HUES6 (cell line): ENCODE measurements at regions not wholly inside any gene's neighbourhood (a gene's known extent, or its start where the extent isn't known, plus 50 kb on each side); places are given as distances from the start of the nearest gene placed in this dataset.
A peak's percentile ranks its signal among the peaks of the same experiment; 100 is the strongest.
"Not testable (repeated sequence)": the region's sequence is repeated elsewhere in the genome, so short reads cannot be mapped to it uniquely, and the experiment has no call there.

ENCODE experiments used
- H3K27ac ChIP-seq: 2 replicates; pipeline ENCODE4 v1.7.0; 2013; ENCODE audit warnings: low read depth, mild to moderate bottlenecking, low read length, inconsistent platforms
- H3K27me3 ChIP-seq: 2 replicates; pipeline ENCODE4 v1.6.1; 2013; ENCODE audit warnings: low read length; ENCODE audit not compliant: control insufficient read depth, insufficient read depth
- H3K36me3 ChIP-seq: 2 replicates; pipeline ENCODE4 v1.6.1; 2013; ENCODE audit warnings: low read length; ENCODE audit not compliant: control insufficient read depth, insufficient read depth
- H3K4me1 ChIP-seq: 2 replicates; pipeline ENCODE4 v1.6.1; 2013; ENCODE audit warnings: low read length; ENCODE audit not compliant: control insufficient read depth, insufficient read depth
- H3K4me3 ChIP-seq: 2 replicates; pipeline ENCODE4 v1.5.1; 2013; ENCODE audit warnings: low read depth, low read length
- H3K9ac ChIP-seq: one replicate; pipeline ENCODE4 v1.6.1; 2013; ENCODE audit warnings: mild to moderate bottlenecking, low read length
- H3K9me3 ChIP-seq: 2 replicates; pipeline ENCODE4 v1.6.1; 2013; ENCODE audit warnings: low read depth, low read length; ENCODE audit not compliant: control insufficient read depth, insufficient read depth

DNA sequence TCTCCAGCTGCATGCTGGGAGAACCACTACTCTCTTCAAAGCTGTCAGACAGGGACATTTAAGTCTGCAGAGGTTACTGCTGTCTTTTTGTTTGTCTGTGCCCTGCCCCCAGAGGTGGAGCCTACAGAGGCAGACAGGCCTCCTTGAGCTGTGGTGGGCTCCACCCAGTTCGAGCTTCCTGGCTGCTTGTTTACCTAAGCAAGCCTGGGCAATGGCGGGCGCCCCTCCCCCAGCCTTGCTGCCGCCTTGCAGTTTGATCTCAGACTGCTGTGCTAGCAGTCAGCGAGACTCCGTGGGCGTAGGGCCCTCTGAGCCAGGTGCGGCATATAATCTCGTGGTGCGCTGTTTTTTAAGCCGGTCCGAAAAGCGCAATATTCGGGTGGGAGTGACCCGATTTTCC lies 215.0 kb downstream of the STIM2 start:
- H3K9ac ChIP-seq = peak overlapping the region; percentile 42
- peak overlapping the region; percentile 47; the same call in 1 of the 2 replicates for H3K4me3 ChIP-seq
- H3K27me3 ChIP-seq = not testable (repeated sequence)

DNA sequence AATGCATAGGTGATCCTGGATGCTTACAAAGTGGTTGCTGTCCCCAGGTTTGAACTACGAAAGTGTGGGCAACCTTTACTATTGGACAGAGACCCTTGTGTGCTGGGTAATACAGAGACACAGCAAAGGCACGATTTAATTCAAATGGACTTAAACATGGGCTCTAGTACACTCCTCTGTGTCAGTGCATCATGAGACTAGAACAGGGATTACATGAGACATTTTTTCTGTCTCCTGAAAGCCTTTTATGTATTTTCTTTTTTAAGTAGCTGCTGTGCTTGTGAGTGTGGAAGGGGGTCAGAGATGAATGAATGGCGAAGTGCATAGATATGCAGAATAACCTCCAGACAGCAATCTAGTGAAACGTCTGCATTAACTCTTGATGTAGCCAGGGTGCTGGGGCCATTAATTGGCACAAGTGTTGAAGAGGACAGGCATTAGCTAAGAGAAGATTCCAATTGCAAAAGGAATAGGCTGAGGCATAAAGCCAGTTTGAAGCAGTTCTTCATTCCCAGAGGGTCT lies 218.4 kb downstream of the STIM2 start:
- no peak overlapping the region for H3K27ac ChIP-seq
- H3K4me1 ChIP-seq = peaks cover 14% of the 10 kb centered on the region
- H3K9me3 ChIP-seq = 0 out of 2 replicates have a peak, but pooled peaks cover 3% of the 10 kb centered on the region
- H3K27me3 ChIP-seq = peaks cover 13% of the 10 kb centered on the region
- H3K36me3 ChIP-seq = no peaks in the 10 kb centered on the region
- no peak overlapping the region for H3K9ac ChIP-seq
- H3K4me3 ChIP-seq = no peak overlapping the region

More for the DNA sequence above, 215.0 kb downstream of the STIM2 start:
- 0 out of 2 replicates have a peak overlapping the region, but pooled peaks have one; percentile 19 for H3K27ac ChIP-seq
- H3K36me3 ChIP-seq, H3K9me3 ChIP-seq, H3K4me1 ChIP-seq: not testable (repeated sequence)

DNA sequence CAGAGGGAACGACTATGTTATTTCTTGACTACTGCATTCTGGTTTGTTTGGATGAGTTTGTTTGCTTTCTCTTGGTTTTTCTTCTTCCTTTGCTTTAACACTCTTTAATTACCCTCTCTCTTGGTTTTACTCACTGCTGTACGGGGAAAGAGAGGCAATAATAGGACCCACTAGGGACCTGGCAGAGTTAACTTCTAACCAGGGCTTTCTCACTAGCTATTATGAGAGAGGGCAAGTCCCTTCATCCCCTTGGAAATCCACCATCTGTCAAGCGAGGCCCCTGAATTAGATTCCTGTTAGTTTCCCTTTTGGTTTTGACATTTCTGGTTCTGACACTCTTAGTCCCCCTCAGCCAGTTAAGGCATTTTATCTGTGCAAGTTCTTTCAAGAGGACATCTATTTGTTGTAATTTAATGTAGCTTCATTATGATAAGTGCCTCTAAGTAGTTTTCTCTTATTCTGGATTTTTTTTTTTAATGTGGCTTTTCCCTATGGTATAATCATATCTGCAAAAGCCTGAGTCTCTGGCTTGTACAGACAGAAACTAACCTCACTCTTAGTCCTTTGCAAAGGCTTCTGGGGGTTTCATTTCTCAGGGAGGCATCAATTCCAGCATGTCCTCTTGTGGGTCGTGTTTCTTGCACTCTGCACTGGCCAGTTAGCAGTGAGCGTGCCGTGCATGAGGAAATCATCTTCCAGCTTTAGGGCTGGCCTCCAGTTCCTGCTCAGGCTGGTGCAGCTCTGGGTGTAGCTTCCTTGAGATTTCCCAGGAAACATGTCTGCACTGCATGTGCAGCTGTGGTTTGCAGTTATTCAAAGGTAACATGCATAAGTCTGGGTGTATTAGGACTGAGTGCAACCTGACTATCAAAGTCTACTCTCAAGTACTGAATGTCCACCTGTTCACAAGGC lies 221.3 kb downstream of the STIM2 start:
- Histone ChIP-seq H3K9ac (no peak overlapping the region), H3K36me3 (no peaks in the 10 kb centered on the region), H3K27me3 (peaks cover 20% of the 10 kb centered on the region), H3K4me1 (peaks cover 28% of the 10 kb centered on the region), H3K9me3 (0 out of 2 replicates have a peak, but pooled peaks cover 3% of the 10 kb centered on the region), H3K27ac (no peak overlapping the region), H3K4me3 (no peak overlapping the region)

DNA sequence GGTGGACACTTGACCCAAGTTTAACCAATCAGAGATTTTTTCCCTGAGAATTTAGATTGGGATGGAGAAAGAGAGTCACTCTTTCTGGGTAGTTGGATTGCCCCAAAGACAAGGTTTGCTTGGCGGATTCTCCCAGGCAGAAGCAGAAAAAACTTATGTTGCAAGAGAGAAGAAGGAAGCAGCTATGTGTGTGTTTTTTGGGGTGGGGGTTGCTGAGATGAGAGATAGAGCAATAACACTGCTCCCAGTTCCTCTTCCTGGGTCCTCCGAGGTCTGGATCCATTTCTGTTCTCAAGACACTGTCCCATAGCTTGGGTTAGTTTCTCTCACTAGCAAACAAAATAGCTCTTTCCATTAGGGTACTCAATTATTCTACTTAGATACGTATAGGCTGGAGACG lies 222.1 kb downstream of the STIM2 start:
- Histone ChIP-seq H3K9ac (no peak overlapping the region), H3K4me3 (no peak overlapping the region), H3K27ac (no peak overlapping the region), H3K36me3 (no peaks in the 10 kb centered on the region), H3K4me1 (peaks cover 33% of the 10 kb centered on the region), H3K27me3 (peaks cover 20% of the 10 kb centered on the region), H3K9me3 (0 out of 2 replicates have a peak, but pooled peaks cover 3% of the 10 kb centered on the region)

DNA sequence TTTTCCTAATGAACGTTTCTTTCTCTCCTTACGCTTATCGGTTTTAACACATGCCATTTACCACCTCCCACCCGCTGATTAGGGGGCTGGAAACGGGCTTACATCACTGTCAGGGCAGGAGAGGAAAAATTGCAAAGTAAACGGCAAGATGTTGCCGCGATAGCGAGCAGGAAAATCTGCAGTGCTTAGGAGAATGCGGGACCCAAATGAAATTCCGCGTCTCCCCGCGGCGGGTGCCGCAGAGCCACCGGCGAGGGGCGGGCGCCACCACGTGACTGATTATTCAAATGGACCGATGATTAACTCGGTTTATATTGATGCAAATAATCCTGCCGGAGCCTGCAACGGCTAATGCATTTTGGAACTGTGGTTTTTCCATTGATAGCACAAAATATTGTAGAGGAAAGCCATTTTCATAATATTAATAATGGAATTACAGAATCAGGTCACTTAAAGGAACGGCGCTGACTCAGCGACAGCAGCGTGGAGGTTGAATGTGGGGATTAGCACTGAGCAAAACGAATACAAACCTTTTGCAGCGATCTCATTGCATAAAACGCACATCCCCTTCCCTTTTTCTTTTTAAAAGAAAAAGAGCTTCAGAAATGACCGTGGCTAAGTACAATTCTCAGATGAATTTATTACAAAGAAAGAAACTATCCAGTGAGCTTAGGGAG lies 224.2 kb downstream of the STIM2 start:
- Histone ChIP-seq H3K9me3 (0 out of 2 replicates have a peak, but pooled peaks cover 3% of the 10 kb centered on the region), H3K4me3 (peak overlapping the region; percentile 68)

DNA sequence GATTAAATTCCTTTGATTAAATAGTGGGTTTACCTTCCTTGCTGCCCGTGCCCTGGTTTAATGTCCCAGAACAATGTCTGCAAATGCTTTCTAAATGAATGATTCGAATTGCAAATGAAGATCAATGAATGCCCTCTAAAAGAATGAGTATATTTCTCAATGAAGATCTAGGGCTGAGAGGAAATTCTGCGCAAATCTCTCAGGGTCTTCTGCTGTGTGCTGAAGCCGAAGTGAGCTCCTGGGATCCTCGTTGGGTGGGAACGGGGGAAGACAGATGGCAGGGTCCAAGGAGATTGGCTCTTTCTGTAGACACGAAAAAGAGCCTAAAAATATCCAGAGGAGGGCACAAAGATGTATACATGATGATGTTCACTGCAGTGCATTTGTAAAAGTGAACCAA lies 224.8 kb downstream of the STIM2 start:
- peaks cover 59% of the 10 kb centered on the region for H3K4me1 ChIP-seq
- no peak overlapping the region for H3K9ac ChIP-seq
- H3K27me3 ChIP-seq = peaks cover 20% of the 10 kb centered on the region
- 0 out of 2 replicates have a peak, but pooled peaks cover 3% of the 10 kb centered on the region for H3K9me3 ChIP-seq
- no peaks in the 10 kb centered on the region for H3K36me3 ChIP-seq
- H3K27ac ChIP-seq = no peak overlapping the region
- H3K4me3 ChIP-seq = peak overlapping the region; percentile 68

More for the DNA sequence above, 224.2 kb downstream of the STIM2 start:
- peak overlapping the region; percentile 42 for H3K9ac ChIP-seq
- H3K36me3 ChIP-seq = no peaks in the 10 kb centered on the region
- peaks cover 53% of the 10 kb centered on the region for H3K4me1 ChIP-seq
- H3K27me3 ChIP-seq = peaks cover 20% of the 10 kb centered on the region
- H3K27ac ChIP-seq = no peak overlapping the region

DNA sequence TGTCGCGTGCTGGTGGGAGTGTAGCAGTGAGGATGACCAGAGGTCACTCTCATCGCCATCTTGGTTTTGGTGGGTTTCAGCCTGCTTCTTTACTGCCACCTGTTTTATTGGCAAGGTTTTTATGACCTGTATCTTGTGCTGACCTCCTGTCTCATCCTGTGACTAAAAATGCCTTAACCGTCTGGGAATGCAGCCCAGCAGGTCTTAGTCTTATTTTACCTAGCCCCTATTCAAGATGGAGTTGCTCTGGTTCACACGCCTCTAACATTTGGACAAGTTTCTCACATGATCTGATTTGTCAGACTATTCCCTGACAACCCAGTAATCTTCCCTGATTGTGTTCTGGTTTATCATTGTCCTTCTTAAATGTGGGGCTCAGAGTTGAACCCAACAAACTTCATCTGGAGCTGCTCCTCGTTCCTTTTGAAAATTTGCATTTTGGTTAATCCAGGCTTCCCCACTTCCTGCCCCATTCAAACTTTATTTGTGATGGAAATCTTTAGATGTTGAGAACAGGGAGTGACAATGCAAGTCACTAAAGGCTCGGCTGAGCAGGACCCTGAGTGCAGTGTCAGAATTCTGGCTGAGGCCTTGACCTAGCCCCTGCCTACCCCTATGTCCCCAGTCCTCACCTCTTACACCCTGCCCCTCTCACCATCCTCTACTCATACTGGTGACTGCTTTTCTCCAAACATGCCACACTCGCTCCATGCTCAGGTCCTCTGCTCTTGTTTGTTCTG lies 226.8 kb downstream of the STIM2 start:
- Histone ChIP-seq H3K27me3 (peaks cover 20% of the 10 kb centered on the region), H3K27ac (no peak overlapping the region), H3K4me1 (peaks cover 59% of the 10 kb centered on the region)

DNA sequence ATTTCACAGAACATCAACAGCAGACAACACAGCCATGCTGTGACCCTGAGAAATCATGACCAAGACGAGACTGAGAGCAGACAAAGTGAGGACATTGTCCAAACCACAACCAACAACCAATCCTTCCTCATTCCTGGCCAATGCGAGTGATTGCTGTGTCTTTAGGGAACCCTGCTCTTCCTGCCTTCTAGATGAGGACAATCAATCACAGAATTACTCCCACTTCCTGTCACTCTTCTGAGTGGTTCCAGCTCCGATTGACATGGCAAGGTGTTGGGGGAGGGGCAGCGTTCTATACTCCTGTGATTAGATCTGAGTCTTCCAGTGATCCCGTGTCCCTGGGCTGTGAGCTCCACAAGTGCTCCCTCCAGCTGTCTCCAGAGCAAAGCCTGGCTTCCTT lies 227.8 kb downstream of the STIM2 start:
- Histone ChIP-seq H3K4me1 (peaks cover 59% of the 10 kb centered on the region), H3K9me3 (no peaks in the 10 kb centered on the region), H3K36me3 (no peaks in the 10 kb centered on the region), H3K9ac (peak overlapping the region; percentile 36), H3K4me3 (no peak overlapping the region), H3K27me3 (peaks cover 12% of the 10 kb centered on the region), H3K27ac (no peak overlapping the region; the same call in 1 of the 2 replicates)

More for the DNA sequence above, 226.8 kb downstream of the STIM2 start:
- no peak overlapping the region for H3K4me3 ChIP-seq
- 0 out of 2 replicates have a peak, but pooled peaks cover 3% of the 10 kb centered on the region for H3K9me3 ChIP-seq
- H3K9ac ChIP-seq = peak overlapping the region; percentile 5
- H3K36me3 ChIP-seq = no peaks in the 10 kb centered on the region

DNA sequence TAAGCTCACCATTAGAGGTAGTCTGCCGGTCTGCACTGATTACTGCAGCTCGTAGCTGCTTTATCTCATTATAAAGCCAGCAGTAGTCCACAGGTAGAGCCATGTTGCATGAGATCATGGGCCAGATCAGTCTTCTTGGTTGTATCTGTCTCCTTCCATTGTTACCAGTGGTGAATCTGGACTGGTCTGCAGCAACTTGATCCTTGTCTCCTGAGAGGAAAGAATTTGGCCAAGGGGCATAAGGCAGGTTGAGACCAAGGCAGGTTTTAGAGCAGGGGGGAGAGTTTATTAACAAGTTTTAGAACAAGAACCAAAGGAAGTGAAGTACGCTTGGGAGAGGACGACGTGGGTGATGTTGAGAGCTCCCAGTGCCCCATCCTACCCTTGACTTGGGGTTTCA lies 228.5 kb downstream of the STIM2 start:
- Histone ChIP-seq H3K36me3 (no peaks in the 10 kb centered on the region), H3K27me3 (peaks cover 5% of the 10 kb centered on the region), H3K27ac (no peak overlapping the region), H3K4me3 (no peak overlapping the region), H3K9me3 (no peaks in the 10 kb centered on the region), H3K4me1 (peaks cover 53% of the 10 kb centered on the region), H3K9ac (no peak overlapping the region)

DNA sequence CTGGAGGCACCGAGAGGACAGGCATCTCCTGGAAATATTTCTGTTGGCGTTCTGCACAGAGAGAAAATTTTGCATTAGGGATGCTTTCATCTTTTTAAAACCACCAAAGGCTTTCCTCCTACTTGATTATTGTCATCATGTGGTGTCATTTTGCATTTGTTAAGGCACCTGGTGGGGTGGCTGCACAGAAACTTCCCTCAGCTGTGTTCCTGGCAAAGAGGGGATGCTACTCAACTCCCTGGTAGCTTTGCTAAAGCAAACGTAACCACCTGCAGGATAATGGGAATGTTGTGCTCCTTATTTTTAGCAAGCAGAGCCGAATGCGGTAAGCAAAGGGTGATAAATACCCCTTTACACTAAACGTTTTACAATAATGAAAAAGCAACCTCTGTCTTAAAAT lies 229.8 kb downstream of the STIM2 start:
- Histone ChIP-seq H3K36me3 (no peaks in the 10 kb centered on the region), H3K27ac (no peak overlapping the region), H3K9ac (no peak overlapping the region), H3K4me1 (peaks cover 47% of the 10 kb centered on the region), H3K4me3 (no peak overlapping the region), H3K9me3 (no peaks in the 10 kb centered on the region), H3K27me3 (no peaks in the 10 kb centered on the region)
